ENCODE measurements at regions not wholly inside any gene's neighbourhood (a gene's known extent, or its start where the extent isn't known, plus 50 kb on each side); places are given as distances from the start of the nearest gene placed in this dataset.

DNA sequence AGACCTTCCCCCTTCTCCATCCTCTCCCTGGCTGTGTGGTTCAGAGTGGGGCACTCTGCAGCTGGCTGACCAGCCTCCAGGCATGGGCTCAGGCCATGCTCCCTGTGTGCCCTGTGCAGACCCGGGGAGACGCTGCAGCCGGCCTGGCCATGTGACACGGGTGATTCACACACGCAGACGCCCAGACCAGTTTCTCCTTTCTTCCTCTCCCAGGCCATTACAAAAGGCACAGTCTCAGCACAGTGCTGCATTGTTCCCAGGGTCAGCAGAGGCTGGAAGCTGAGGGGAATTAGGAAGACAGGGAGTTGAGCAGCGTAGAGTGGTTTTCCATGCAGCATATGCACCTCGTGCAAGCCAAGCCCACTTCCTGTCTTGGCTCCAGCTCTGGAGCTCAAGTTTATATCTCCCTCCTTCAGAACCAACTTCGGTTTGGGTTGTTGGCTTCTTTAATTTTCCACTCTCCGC, 288.5 kb downstream of the TNS1 start:
- Mint-ChIP-seq H3K27me3 (ENCODE audit: unreplicated experiment) (peaks cover 2% of the 10 kb centered on the region), H3K9me3 (ENCODE audit: unreplicated experiment) (peaks cover 6% of the 10 kb centered on the region), H3K4me1 (ENCODE audit: low read depth, unreplicated experiment) (no peaks in the 10 kb centered on the region), H3K27ac (ENCODE audit: unreplicated experiment) (no peak overlapping the region), H3K4me3 (ENCODE audit: unreplicated experiment) (no peak overlapping the region), H3K36me3 (ENCODE audit: unreplicated experiment) (no peaks in the 10 kb centered on the region)
- no peak for DNase-seq
- TF ChIP-seq, protein P1, sequence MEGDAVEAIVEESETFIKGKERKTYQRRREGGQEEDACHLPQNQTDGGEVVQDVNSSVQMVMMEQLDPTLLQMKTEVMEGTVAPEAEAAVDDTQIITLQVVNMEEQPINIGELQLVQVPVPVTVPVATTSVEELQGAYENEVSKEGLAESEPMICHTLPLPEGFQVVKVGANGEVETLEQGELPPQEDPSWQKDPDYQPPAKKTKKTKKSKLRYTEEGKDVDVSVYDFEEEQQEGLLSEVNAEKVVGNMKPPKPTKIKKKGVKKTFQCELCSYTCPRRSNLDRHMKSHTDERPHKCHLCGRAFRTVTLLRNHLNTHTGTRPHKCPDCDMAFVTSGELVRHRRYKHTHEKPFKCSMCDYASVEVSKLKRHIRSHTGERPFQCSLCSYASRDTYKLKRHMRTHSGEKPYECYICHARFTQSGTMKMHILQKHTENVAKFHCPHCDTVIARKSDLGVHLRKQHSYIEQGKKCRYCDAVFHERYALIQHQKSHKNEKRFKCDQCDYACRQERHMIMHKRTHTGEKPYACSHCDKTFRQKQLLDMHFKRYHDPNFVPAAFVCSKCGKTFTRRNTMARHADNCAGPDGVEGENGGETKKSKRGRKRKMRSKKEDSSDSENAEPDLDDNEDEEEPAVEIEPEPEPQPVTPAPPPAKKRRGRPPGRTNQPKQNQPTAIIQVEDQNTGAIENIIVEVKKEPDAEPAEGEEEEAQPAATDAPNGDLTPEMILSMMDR (IDR thresholded peaks at IDR 0.05; ENCODE audit: partially characterized antibody, unreplicated experiment): no peak

DNA sequence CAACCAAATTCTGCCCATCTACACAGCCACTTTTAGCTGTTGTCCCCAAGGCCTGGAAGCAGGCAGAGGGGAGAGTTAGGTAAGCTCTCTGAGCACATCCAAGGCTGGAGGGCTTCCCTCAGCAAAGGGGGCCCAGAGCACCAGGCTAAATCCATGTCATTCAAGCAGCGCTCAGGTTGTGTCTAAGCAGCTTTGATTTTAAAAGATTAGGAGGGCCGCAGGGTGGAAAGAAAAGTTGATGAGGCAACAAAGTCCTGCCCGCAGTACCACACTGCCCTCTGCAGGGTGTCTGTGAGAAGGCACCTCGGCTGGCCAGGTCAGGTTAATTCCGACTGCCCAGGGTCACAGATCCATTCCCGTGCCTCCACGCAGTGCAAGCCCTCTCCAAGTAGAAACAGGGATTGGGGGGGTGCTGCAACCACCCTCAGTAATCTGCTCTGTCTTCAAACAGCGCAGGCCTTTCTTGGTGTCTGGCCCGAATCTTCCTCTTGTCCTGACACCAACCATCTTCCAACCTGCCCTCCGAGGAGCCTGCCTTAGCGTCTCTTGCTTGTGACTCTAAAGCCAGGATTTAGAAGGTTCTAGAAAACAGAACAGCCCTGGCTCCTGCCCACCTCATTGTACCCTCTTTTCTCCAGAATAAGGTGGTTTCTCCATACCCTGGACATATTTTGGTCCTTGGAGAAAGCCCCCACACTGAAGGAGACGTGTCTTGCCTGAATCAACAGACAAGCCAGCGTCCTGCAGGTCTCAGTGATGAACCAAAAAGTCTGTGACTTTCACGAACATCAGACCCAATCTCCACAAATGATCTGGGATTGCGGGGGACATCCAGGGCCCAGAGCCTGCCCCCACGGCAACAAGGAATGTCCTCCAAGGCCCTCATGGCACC, 289.2 kb downstream of the TNS1 start:
- Mint-ChIP-seq H3K36me3 (ENCODE audit: unreplicated experiment) (no peaks in the 10 kb centered on the region), H3K27me3 (ENCODE audit: unreplicated experiment) (peaks cover 2% of the 10 kb centered on the region), H3K4me1 (ENCODE audit: low read depth, unreplicated experiment) (no peaks in the 10 kb centered on the region), H3K4me3 (ENCODE audit: unreplicated experiment) (no peak overlapping the region), H3K9me3 (ENCODE audit: unreplicated experiment) (peaks cover 5% of the 10 kb centered on the region), H3K27ac (ENCODE audit: unreplicated experiment) (no peak overlapping the region)
- TF ChIP-seq, protein P1 (IDR thresholded peaks at IDR 0.05; ENCODE audit: partially characterized antibody, unreplicated experiment): peak; percentile 92
- peak; percentile 93 for DNase-seq

DNA sequence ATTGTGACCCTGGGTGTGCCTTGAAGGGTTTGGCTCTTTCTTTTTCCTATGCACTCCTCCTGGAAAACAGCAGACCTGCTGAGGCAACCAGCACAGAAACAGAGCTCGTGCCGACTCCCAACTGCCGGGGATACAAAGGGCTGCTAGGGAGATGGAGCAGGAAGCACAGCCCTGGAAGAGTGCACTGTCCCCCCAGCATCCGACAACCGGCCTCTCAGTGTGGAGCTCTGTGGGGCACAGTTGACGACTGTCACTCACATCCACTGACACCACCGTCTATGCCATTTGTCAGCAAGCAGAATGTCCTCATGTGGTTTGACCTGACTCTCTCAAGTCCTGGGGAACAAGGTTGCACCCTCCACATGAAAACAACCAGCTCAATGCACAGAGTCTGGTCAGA, 290.4 kb downstream of the TNS1 start:
- Mint-ChIP-seq H3K36me3 (ENCODE audit: unreplicated experiment) (no peaks in the 10 kb centered on the region), H3K27me3 (ENCODE audit: unreplicated experiment) (no peaks in the 10 kb centered on the region), H3K27ac (ENCODE audit: unreplicated experiment) (no peak overlapping the region), H3K4me1 (ENCODE audit: low read depth, unreplicated experiment) (no peaks in the 10 kb centered on the region), H3K4me3 (ENCODE audit: unreplicated experiment) (no peak overlapping the region), H3K9me3 (ENCODE audit: unreplicated experiment) (peaks cover 4% of the 10 kb centered on the region)
- TF ChIP-seq, protein P1 (IDR thresholded peaks at IDR 0.05; ENCODE audit: partially characterized antibody, unreplicated experiment): no peak
- no peak for DNase-seq

DNA sequence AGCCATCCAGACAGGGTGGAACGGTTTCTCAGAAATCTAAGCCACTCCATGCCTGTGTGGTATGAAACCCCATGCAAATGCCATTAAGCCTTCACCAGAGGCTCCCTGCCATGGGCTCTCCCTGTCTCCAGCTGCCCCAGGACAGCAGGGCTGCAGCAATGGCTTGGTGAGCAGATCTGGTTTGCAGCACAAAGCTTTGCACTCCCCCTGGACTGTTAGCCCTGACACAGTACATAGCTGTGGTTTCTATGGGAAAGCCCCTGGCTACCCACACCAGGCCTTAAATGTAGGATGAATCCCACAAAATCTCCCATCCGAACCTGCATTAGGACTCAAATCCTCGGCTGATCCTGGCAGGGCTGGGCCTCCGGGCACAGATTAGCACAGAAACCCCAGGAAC, 291.6 kb downstream of the TNS1 start:
- Mint-ChIP-seq H3K27ac (ENCODE audit: unreplicated experiment) (no peak overlapping the region), H3K4me1 (ENCODE audit: low read depth, unreplicated experiment) (no peaks in the 10 kb centered on the region), H3K4me3 (ENCODE audit: unreplicated experiment) (no peak overlapping the region), H3K27me3 (ENCODE audit: unreplicated experiment) (no peaks in the 10 kb centered on the region), H3K36me3 (ENCODE audit: unreplicated experiment) (no peaks in the 10 kb centered on the region), H3K9me3 (ENCODE audit: unreplicated experiment) (peaks cover 2% of the 10 kb centered on the region)
- TF ChIP-seq, protein P1 (IDR thresholded peaks at IDR 0.05; ENCODE audit: partially characterized antibody, unreplicated experiment): no peak
- DNase-seq: no peak

DNA sequence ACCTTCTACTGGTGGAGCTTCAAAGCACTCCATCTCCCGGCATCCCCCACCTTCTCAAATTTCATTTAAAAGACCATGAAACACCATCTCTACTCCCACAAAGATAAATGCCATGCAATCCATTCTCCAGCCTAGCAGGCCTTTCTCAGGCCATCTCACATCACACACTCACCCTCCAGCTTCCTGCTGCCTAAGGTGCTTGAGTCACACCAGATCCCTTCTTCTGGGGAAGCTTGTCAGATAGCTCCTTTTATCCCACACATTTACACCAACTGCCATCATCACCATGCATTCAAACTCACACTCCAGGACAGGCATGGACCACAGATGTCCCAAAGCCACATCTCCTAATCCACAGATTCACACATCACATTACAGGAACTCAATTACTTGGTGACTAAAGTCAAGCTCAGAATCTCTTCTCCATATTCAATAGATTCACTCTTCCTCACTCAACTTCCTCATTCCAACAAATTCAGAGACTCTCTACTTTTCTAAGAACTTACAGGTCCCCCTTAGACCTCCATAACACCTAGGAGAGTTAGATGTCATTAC, 292.5 kb downstream of the TNS1 start:
- H3K4me1 Mint-ChIP-seq (ENCODE audit: low read depth, unreplicated experiment): no peaks in the 10 kb centered on the region
- H3K36me3 Mint-ChIP-seq (ENCODE audit: unreplicated experiment): no peaks in the 10 kb centered on the region
- H3K4me3 Mint-ChIP-seq (ENCODE audit: unreplicated experiment): no peak overlapping the region
- H3K27ac Mint-ChIP-seq (ENCODE audit: unreplicated experiment): no peak overlapping the region
- DNase-seq: no peak
- TF ChIP-seq, protein P1 (IDR thresholded peaks at IDR 0.05; ENCODE audit: partially characterized antibody, unreplicated experiment): no peak
- H3K9me3 Mint-ChIP-seq (ENCODE audit: unreplicated experiment): peaks cover 2% of the 10 kb centered on the region
- no peaks in the 10 kb centered on the region for H3K27me3 Mint-ChIP-seq (ENCODE audit: unreplicated experiment)

Data from glutamatergic neuron (in vitro differentiated cells).